ENCODE measurements at regions not wholly inside any gene's neighbourhood (a gene's known extent, or its start where the extent isn't known, plus 50 kb on each side); places are given as distances from the start of the nearest gene placed in this dataset.

DNA sequence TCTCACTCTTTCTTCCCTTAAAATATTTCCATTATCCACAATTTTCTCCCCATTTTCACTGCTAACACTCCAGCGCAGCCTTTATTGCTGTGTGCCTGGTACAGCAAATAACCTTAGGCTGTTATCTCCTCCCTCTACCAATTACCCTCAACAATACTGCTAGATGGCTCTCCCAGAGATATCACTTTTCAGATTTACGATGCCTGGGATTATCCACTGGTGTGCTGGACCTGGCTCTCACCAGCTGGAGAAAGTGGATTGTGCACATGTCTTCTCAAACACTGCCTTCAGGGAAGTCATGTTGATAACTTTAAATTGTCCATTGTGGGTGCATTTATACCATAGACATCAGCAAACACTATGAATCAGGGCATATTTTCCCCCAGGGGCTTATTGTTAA is 101.9 kb upstream of the ADAMTS20 start:
- TF ChIP-seq, protein P1, sequence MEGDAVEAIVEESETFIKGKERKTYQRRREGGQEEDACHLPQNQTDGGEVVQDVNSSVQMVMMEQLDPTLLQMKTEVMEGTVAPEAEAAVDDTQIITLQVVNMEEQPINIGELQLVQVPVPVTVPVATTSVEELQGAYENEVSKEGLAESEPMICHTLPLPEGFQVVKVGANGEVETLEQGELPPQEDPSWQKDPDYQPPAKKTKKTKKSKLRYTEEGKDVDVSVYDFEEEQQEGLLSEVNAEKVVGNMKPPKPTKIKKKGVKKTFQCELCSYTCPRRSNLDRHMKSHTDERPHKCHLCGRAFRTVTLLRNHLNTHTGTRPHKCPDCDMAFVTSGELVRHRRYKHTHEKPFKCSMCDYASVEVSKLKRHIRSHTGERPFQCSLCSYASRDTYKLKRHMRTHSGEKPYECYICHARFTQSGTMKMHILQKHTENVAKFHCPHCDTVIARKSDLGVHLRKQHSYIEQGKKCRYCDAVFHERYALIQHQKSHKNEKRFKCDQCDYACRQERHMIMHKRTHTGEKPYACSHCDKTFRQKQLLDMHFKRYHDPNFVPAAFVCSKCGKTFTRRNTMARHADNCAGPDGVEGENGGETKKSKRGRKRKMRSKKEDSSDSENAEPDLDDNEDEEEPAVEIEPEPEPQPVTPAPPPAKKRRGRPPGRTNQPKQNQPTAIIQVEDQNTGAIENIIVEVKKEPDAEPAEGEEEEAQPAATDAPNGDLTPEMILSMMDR (conservative IDR thresholded peaks at IDR 0.05; ENCODE audit: low read length) = no peak
- TF ChIP-seq EZH2phosphoT487 (IDR thresholded peaks at IDR 0.05; ENCODE audit: borderline replicate concordance, low read depth, low read length) = no peak
